Mucosa of rectum (tissue), 2 donors: ENCODE measurements at regions not wholly inside any gene's neighbourhood (a gene's known extent, or its start where the extent isn't known, plus 50 kb on each side); places are given as distances from the start of the nearest gene placed in this dataset.

Source experiments
- H3K27ac ChIP-seq, 2 donors: one replicate each; pipeline ENCODE4 v1.7.0; 2013; ENCODE audit warnings: inconsistent platforms in 2 of 2, low read depth in 2 of 2, low read length in 2 of 2
- H3K27me3 ChIP-seq, 2 donors: one replicate each; pipeline ENCODE4 v1.7.0; 2013; ENCODE audit warnings: low read length in 2 of 2; ENCODE audit not compliant: control insufficient read depth in 2 of 2, insufficient read depth in 2 of 2
- H3K36me3 ChIP-seq, 2 donors: one replicate each; pipeline ENCODE4 v1.7.0; 2013; ENCODE audit warnings: low read length in 2 of 2; ENCODE audit not compliant: control insufficient read depth in 2 of 2, insufficient read depth in 2 of 2
- H3K4me1 ChIP-seq, 2 donors: one replicate each; pipeline ENCODE4 v1.7.0; 2013; ENCODE audit warnings: low read length in 2 of 2, mild to moderate bottlenecking in 1 of 2; ENCODE audit not compliant: control insufficient read depth in 2 of 2, insufficient read depth in 2 of 2
- H3K4me3 ChIP-seq, 2 donors: one replicate each; pipeline ENCODE4 v1.7.0; 2013; ENCODE audit warnings: low read length in 2 of 2
- H3K9ac ChIP-seq, 2 donors: one replicate each; pipeline ENCODE4 v1.7.0; 2013; ENCODE audit warnings: low read length in 2 of 2, low read depth in 1 of 2, mild to moderate bottlenecking in 1 of 2
- H3K9me3 ChIP-seq, 2 donors: one replicate each; pipeline ENCODE4 v1.7.0; 2013; ENCODE audit warnings: low read length in 2 of 2; ENCODE audit not compliant: control insufficient read depth in 2 of 2
- donor health status: healthy.
- donor health status: Normal muscosa, but diverticular disease.

DNA sequence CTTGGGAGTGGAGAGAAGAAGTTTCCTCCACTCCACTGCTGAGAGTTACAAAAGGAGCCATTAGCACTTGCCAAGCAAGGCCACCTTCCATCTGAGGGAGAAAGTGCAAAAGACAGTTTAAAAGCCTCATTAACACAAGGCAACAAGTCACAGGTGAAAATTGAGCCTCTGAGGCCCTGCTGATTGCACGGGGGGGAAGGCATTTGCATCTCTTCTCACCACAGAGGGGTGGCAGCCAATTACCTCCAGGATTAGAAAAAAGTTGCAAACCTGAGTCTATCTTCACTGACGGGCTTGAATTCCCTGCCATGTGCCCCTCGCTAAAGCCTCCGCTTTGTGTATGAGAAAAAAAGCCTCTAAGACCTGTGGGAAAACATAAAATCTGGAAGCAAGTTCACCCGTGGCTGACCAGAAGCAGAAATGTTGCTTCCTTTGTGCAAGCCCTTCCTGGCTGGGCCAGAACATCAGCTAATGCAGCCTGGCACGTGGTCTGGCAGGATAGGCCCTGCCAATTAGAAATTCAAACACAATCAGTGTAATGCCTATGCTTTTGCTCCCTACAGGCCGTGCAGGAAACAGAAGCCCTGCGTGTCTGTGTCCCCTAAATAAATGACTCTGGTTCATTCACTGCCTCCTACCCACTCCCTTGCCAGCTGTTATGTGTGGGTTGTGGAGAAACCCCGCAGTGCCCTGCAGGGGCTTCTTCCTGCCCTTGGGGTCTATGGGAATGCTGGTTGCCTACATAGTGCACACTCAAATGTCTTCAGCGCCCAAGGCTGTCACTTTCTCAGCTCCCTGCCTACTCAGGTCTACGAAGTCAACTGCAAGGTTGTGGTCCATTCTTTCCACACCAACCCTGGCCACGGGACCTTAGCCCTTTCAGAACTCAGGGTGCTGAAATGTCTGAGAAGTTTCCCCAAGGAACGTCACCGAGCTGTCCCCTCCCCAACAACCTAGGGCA is 150.2 kb downstream of the UQCRFS1 start:
- no peak overlapping the region for H3K9ac ChIP-seq

DNA sequence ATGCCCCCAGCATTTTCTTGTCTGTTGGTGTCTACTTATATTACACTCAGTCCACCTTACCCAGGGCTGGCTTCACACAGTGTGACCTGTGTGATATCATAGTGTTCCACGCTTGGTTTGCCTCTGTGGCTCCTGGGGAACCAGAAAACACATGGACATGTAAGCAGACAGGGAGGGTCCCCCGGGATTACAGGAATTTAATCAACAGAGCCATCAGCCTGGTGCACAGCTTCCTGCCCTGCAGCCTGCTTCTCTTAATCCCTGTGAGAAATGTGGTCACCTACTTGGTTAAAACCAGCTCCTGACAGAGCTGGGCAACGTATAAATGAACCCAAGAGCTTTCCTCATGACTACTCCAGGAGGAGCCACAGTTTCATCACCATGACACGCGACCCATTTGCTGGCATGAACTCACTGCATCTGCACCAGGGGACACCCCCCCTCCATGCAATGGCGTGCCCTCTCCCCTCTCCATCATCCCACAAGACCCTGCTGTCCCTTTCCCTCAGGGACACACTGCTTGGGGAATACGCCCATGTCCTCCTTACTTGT is 152.1 kb downstream of the UQCRFS1 start:
- Histone ChIP-seq H3K4me1 (no peaks in the 10 kb centered on the region), H3K9me3 (no peaks in the 10 kb centered on the region), H3K36me3 (no peaks in the 10 kb centered on the region), H3K27me3 (no peaks in the 10 kb centered on the region), H3K4me3 (no peak overlapping the region), H3K27ac (no peak overlapping the region), H3K9ac (no peak overlapping the region)

More for the DNA sequence above, 150.2 kb downstream of the UQCRFS1 start:
- Histone ChIP-seq H3K36me3 (no peaks in the 10 kb centered on the region), H3K27ac (no peak overlapping the region), H3K4me3 (no peak overlapping the region), H3K27me3 (no peaks in the 10 kb centered on the region), H3K9me3 (peaks cover 0 to 1% of the 10 kb centered on the region in 2 donors), H3K4me1 (no peaks in the 10 kb centered on the region)

DNA sequence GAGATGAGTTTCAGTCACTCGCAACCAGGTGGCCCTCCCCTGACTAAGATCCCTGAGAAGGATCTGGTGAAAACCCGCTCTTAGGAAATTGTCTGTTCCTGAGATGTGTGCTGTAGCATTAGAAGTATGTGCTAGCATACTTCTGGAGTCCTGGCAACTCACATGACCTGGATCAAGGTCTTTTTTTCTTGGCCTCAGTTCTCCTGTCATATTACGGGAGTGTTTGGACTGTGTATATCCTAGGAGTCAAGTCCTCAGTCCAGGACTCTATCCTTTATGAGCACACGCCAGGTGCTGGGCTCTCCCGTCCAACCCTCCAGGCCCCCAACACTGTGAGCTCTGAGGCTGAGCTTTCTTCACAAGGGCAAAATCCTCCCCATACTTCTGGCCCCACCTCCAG is 156.4 kb downstream of the UQCRFS1 start:
- H3K36me3 ChIP-seq, result no peaks in the 10 kb centered on the region
- H3K4me1 ChIP-seq, result no peaks in the 10 kb centered on the region
- no peaks in the 10 kb centered on the region for H3K27me3 ChIP-seq
- no peak overlapping the region for H3K4me3 ChIP-seq
- H3K9me3 ChIP-seq, result no peaks in the 10 kb centered on the region
- no peak overlapping the region for H3K9ac ChIP-seq
- no peak overlapping the region for H3K27ac ChIP-seq

DNA sequence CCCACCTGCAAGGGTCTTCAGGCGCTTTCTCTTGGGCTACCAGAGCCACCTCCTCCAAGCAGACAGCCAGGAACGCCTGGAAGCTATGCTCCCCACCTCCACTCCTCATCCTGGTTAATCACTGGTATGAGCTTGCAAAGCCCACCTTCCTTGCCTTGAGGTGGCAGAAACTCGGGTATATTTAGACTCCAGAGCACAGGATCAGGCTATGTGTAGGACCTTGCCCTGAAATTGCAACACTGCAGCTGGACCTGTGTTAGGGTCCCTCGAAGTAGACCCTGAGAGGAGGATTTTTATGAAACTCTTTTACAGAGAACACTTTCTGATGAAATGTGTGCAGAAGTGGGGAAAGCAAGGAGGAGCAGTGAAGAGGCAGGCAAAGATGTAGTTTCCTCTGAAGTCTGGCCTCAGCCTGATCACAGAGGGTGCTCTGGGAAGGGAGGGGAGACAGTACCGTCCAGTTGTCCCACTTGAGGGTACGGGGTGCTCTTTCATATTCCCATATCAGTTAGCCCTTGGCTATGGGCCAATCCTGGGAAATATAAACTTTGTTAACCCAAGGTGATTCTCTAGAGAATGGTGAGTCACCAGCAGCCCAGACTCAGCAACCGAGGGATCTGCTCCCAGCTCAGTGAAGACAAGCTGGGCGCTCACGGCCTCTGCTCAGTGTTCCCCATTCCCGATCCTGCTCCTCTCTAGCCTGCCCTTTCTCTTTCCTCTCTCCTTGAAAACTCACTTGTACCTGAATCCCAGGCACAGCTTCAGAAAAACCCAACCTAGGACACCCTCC is 157.9 kb downstream of the UQCRFS1 start:
- H3K27me3 ChIP-seq, result no peaks in the 10 kb centered on the region
- H3K4me1 ChIP-seq, result no peaks in the 10 kb centered on the region
- H3K36me3 ChIP-seq, result no peaks in the 10 kb centered on the region
- no peak overlapping the region for H3K27ac ChIP-seq
- no peak overlapping the region for H3K4me3 ChIP-seq
- no peak overlapping the region for H3K9ac ChIP-seq
- no peaks in the 10 kb centered on the region for H3K9me3 ChIP-seq

DNA sequence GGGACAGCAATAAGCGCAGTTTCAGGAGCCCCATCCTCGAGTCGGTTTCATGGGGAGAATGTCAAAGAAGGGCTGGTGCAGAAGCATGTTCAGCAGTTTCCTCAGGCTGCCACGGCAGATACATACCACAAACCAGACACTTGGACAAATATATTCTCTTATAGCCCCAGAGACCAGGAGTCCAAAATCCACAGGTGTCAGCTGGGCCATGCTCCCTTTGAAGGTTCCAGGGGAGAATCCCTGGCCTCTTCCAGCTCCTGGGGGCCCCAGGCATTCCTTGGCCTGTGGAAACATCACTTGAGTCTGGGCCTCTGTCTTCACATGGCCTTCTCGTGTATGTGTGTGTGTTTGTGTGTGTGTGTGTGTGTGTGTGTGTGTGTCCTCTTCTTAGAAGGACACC is 164.1 kb downstream of the UQCRFS1 start:
- no peaks in the 10 kb centered on the region for H3K36me3 ChIP-seq
- no peak overlapping the region for H3K9ac ChIP-seq
- no peaks in the 10 kb centered on the region for H3K4me1 ChIP-seq
- no peaks in the 10 kb centered on the region for H3K9me3 ChIP-seq
- no peak overlapping the region for H3K4me3 ChIP-seq
- no peaks in the 10 kb centered on the region for H3K27me3 ChIP-seq
- H3K27ac ChIP-seq, result no peak overlapping the region

DNA sequence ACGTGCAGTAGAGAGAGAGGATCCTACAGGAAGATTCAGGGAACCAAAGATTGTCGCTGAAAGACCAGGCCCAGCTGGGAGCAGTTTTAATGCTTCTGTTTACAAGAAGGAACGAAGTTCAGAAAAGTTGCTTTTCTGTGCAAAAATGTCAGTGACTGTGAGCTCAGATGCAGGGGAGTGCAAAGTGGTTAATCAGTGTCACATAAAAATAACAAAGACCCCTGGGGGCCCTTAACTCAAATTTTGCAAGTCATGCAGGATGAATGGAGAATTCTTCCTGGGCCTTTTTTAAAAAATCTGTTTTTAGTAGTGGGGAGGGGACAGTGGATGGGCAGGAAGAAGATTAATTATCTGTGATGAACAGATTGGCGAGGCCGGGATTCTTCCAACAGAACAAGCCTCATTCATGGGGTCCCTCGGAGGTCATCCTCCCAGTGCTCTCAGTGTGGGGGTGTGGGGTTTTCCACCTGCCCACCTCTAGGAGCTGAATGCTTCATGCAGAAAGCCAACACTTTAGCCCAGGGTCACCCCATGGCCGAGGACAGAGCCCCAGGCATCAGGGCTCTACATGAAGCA is 167.2 kb downstream of the UQCRFS1 start:
- Histone ChIP-seq H3K9me3 (no peaks in the 10 kb centered on the region), H3K36me3 (no peaks in the 10 kb centered on the region), H3K27ac (no peak overlapping the region), H3K9ac (no peak overlapping the region), H3K4me3 (no peak overlapping the region), H3K27me3 (no peaks in the 10 kb centered on the region), H3K4me1 (no peaks in the 10 kb centered on the region)

DNA sequence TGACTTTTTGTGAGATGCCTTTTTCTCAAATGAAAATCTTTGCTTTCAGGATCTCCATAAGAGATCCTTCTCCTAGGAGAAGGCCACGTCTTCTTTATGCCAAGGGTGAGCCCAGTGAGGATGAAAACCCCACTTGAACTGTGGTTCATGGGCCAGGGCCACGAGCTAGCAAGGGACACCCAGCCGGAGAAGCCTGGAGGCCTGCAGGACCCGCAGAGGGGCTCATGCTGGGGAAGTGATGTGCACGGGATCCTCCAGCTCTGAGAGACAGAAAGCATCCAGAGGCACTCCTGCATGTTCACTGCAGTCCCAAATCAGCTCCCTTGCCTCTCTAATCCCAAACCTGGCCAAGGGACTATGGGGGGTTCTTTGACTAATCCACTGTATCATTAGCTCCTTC is 168.9 kb downstream of the UQCRFS1 start:
- Histone ChIP-seq H3K36me3 (no peaks in the 10 kb centered on the region), H3K27ac (no peak overlapping the region), H3K9ac (no peak overlapping the region), H3K4me3 (no peak overlapping the region), H3K4me1 (no peaks in the 10 kb centered on the region), H3K9me3 (no peaks in the 10 kb centered on the region), H3K27me3 (no peaks in the 10 kb centered on the region)

DNA sequence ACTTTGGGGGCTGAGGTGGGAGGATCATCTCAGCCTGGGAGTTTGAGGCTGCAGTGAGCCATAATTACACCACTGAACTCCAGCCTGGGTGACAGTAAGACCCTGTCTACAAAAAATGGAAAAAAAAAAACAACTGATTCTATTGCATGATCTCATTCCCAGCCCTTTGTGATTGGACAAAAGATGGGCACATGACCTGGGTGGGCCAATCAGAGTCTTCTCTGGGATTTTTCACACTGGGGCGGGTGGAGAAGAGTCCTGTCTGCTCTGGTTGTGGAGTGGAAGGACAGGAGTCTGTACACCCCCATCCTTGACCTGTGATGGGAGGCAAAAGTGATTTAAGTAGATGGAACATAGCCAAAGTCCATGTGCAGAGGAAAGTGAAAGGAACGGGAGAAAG is 170.5 kb downstream of the UQCRFS1 start:
- no peaks in the 10 kb centered on the region for H3K9me3 ChIP-seq
- no peaks in the 10 kb centered on the region for H3K27me3 ChIP-seq
- no peak overlapping the region for H3K27ac ChIP-seq
- no peaks in the 10 kb centered on the region for H3K4me1 ChIP-seq
- no peaks in the 10 kb centered on the region for H3K36me3 ChIP-seq
- H3K4me3 ChIP-seq, result no peak overlapping the region
- H3K9ac ChIP-seq, result no peak overlapping the region

DNA sequence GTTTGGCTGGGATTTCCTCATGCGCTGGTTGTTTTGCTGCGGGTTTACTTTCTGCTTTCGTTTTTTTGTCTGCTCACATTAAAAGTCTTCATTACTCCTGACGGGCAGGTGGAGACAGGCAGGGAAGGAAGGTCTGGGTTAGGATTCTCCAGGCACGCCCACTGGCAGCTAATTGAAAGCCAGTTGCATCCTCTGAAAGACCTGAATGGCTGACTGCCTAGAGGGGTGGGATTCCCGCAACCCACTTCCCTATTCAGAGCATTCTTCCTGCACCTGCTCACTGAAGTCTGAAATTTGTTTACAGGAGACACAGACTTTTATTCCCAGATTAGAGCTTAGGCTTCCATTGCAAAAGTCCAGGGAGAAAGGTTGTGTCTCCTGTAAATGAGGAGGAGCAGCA is 172.0 kb downstream of the UQCRFS1 start:
- Histone ChIP-seq H3K36me3 (no peaks in the 10 kb centered on the region), H3K27me3 (no peaks in the 10 kb centered on the region), H3K9me3 (no peaks in the 10 kb centered on the region), H3K4me3 (no peak overlapping the region), H3K4me1 (no peaks in the 10 kb centered on the region), H3K9ac (no peak overlapping the region), H3K27ac (no peak overlapping the region)

DNA sequence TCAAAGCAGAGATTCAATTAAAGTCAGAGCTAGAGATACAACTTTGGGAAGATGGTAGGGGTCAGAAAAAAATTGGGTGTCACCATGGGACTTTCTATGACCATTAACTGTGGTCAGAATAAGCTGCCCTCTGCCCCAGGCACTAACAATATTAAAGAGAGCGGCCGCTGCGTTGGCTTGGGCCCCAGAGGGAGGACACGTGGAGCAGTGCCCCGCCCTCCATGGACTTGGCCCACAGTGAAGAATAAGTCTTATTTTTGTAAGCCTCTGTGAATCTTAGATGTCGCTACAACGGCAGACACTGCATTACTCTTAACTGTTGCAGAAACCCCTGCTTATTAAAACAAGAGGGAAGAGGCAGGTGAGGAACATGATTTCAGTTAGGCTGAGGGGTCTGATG is 172.7 kb downstream of the UQCRFS1 start:
- no peaks in the 10 kb centered on the region for H3K27me3 ChIP-seq
- H3K36me3 ChIP-seq, result no peaks in the 10 kb centered on the region
- H3K4me1 ChIP-seq, result no peaks in the 10 kb centered on the region
- H3K4me3 ChIP-seq, result no peak overlapping the region
- no peaks in the 10 kb centered on the region for H3K9me3 ChIP-seq
- no peak overlapping the region for H3K9ac ChIP-seq
- H3K27ac ChIP-seq, result no peak overlapping the region
